ENCODE measurements at regions not wholly inside any gene's neighbourhood (a gene's known extent, or its start where the extent isn't known, plus 50 kb on each side); places are given as distances from the start of the nearest gene placed in this dataset.

- Mint-ChIP-seq H3K27me3 (ENCODE audit: insufficient read depth, unreplicated experiment) (no peaks in the 10 kb centered on the region), H3K4me1 (ENCODE audit: insufficient read depth, unreplicated experiment) (no peaks in the 10 kb centered on the region), H3K27ac (ENCODE audit: low read depth, unreplicated experiment) (no peak overlapping the region), H3K36me3 (ENCODE audit: insufficient read depth, unreplicated experiment) (no peaks in the 10 kb centered on the region), H3K4me3 (ENCODE audit: unreplicated experiment) (no peak overlapping the region), H3K9me3 (ENCODE audit: unreplicated experiment) (no peaks in the 10 kb centered on the region)
- ChIA-PET CTCF (interaction anchor here (1.3 kb wide), 1 partner anchor 21 kb away, joined by 6 read pairs; no protein-coding TSS in a partner anchor), POLR2A (no interaction called here)
- TF ChIP-seq CTCF (IDR thresholded peaks at IDR 0.05; ENCODE audit: unreplicated experiment): no peak
- intact Hi-C loops (cut with micrococcal nuclease): no loop called here
- DNase-seq (ENCODE audit: unreplicated experiment): peak; percentile 13
- no TSS peak for BruUV-seq (replicated peaks)
Observed at GRCh38 chr13:78100486-78100885, 181.9 kb upstream of the EDNRB start.

GRCh38 chr13:78098249-78098648 lies 179.6 kb upstream of the EDNRB start:
- ChIA-PET CTCF (no interaction called here), POLR2A (no interaction called here)
- BruUV-seq (replicated peaks): no TSS peak
- no peak for DNase-seq (ENCODE audit: unreplicated experiment)
- intact Hi-C loops (cut with micrococcal nuclease): no loop called here
- no peak overlapping the region for H3K27ac Mint-ChIP-seq (ENCODE audit: low read depth, unreplicated experiment)
- no peak overlapping the region for H3K4me3 Mint-ChIP-seq (ENCODE audit: unreplicated experiment)
- no peaks in the 10 kb centered on the region for H3K4me1 Mint-ChIP-seq (ENCODE audit: insufficient read depth, unreplicated experiment)
- H3K9me3 Mint-ChIP-seq (ENCODE audit: unreplicated experiment): no peaks in the 10 kb centered on the region
- no peaks in the 10 kb centered on the region for H3K36me3 Mint-ChIP-seq (ENCODE audit: insufficient read depth, unreplicated experiment)
- TF ChIP-seq CTCF (IDR thresholded peaks at IDR 0.05; ENCODE audit: unreplicated experiment): no peak
- H3K27me3 Mint-ChIP-seq (ENCODE audit: insufficient read depth, unreplicated experiment): no peaks in the 10 kb centered on the region

GRCh38 chr13:78096221-78096620 lies 177.6 kb upstream of the EDNRB start:
- Mint-ChIP-seq H3K9me3 (ENCODE audit: unreplicated experiment) (no peaks in the 10 kb centered on the region), H3K27me3 (ENCODE audit: insufficient read depth, unreplicated experiment) (no peaks in the 10 kb centered on the region), H3K36me3 (ENCODE audit: insufficient read depth, unreplicated experiment) (no peaks in the 10 kb centered on the region), H3K27ac (ENCODE audit: low read depth, unreplicated experiment) (no peak overlapping the region), H3K4me1 (ENCODE audit: insufficient read depth, unreplicated experiment) (no peaks in the 10 kb centered on the region), H3K4me3 (ENCODE audit: unreplicated experiment) (no peak overlapping the region)
- BruUV-seq (replicated peaks): no TSS peak
- no peak for TF ChIP-seq CTCF (IDR thresholded peaks at IDR 0.05; ENCODE audit: unreplicated experiment)
- ChIA-PET POLR2A (interaction anchor here (0.6 kb wide), 1 partner anchor 264 kb away, joined by 3 read pairs; no protein-coding TSS in a partner anchor), CTCF (interaction anchor here (0.7 kb wide), 1 partner anchor 9 kb away, joined by 3 read pairs; no protein-coding TSS in a partner anchor)
- no peak for DNase-seq (ENCODE audit: unreplicated experiment)
- intact Hi-C loops (cut with micrococcal nuclease): no loop called here

- Mint-ChIP-seq H3K4me3 (ENCODE audit: unreplicated experiment) (no peak overlapping the region), H3K27me3 (ENCODE audit: insufficient read depth, unreplicated experiment) (no peaks in the 10 kb centered on the region), H3K36me3 (ENCODE audit: insufficient read depth, unreplicated experiment) (no peaks in the 10 kb centered on the region), H3K27ac (ENCODE audit: low read depth, unreplicated experiment) (no peak overlapping the region), H3K9me3 (ENCODE audit: unreplicated experiment) (no peaks in the 10 kb centered on the region), H3K4me1 (ENCODE audit: insufficient read depth, unreplicated experiment) (no peaks in the 10 kb centered on the region)
- ChIA-PET POLR2A (no interaction called here), CTCF (no interaction called here)
- intact Hi-C loops (cut with micrococcal nuclease): no loop called here
- TF ChIP-seq CTCF (IDR thresholded peaks at IDR 0.05; ENCODE audit: unreplicated experiment): no peak
- DNase-seq (ENCODE audit: unreplicated experiment): no peak
- no TSS peak for BruUV-seq (replicated peaks)
Observed at GRCh38 chr13:78087966-78088678, 169.5 kb upstream of the EDNRB start.
